ENCODE measurements at regions not wholly inside any gene's neighbourhood (a gene's known extent, or its start where the extent isn't known, plus 50 kb on each side); places are given as distances from the start of the nearest gene placed in this dataset.
"Not testable (repeated sequence)": the region's sequence is repeated elsewhere in the genome, so short reads cannot be mapped to it uniquely, and the experiment has no call there.

GRCh38 chr16:79377082-79377481 is 223.5 kb downstream of the MAF start:
- TF ChIP-seq CEBPB (IDR thresholded peaks at IDR 0.05; ENCODE audit: low read depth, low read length); FOS (IDR thresholded peaks at IDR 0.05; ENCODE audit: low read depth, low read length); CTCF (conservative IDR thresholded peaks at IDR 0.05; ENCODE audit: low read depth, low read length); POLR2A (IDR thresholded peaks at IDR 0.05; ENCODE audit: low read depth, low read length); RCOR1 (IDR thresholded peaks at IDR 0.05; ENCODE audit: insufficient replicate concordance, low read length); SMC3 (IDR thresholded peaks at IDR 0.05; ENCODE audit: low read depth, low read length); USF2 (IDR thresholded peaks at IDR 0.05; ENCODE audit: low read depth, low read length); RAD21 (IDR thresholded peaks at IDR 0.05; ENCODE audit: low read length): not testable (repeated sequence)
